K562 (cell line): ENCODE measurements at regions not wholly inside any gene's neighbourhood (a gene's known extent, or its start where the extent isn't known, plus 50 kb on each side); places are given as distances from the start of the nearest gene placed in this dataset.

Experiments used
- ATAC-seq: fragments of 200-7000 bp; cut with Tn5 transposase; 3 replicates; pipeline ENCODE4 v1.9.1; 2020; ENCODE audit warnings: moderate library complexity
- BruUV-seq: library from RNA; stranded (reverse); fragments of 400-500 nt; replicated peaks from 2 replicates; lab custom pipeline; 2021; lab: Mats Ljungman, UMichigan
- CTCF ChIA-PET: fragments of 300-600 bp; formaldehyde crosslinking; extraction: SDS; loops from one replicate; lab custom pipeline; 2021; ENCODE audit warnings: low intra/inter-chr PET ratio; lab: Yijun Ruan, JAX
- POLR2A ChIA-PET: fragments of 300-600, 350-650 bp; sonication (Branson Sonifier 250); formaldehyde crosslinking; extraction: SDS; loops from one replicate; lab custom pipeline; 2021; ENCODE audit warnings: antibody characterized with exemption, inconsistent platforms; lab: Yijun Ruan, JAX
- DNase-seq, 4 experiments: peaks; one replicate each; pipeline versions ENCODE4 v3.0.0 to v3.0.0-alpha.2; 2011 to 2018; ENCODE audit warnings: low spot score in 3 of 4, mixed read lengths in 3 of 4; ENCODE audit errors: extremely low read depth in 1 of 4
- FAIRE-seq: peaks from 2 replicates; lab custom pipeline; 2011; peaks lifted over from hg19 to GRCh38; lab: Jason Lieb, UNC
- H2AFZ ChIP-seq: 2 replicates; pipeline ENCODE4 v1.6.0; 2011; ENCODE audit warnings: low read depth, low read length, control low read depth, inconsistent platforms
- H3K27ac ChIP-seq: fragments of 200-600 bp; 3 replicates; pipeline ENCODE4 v1.8.0; 2011; ENCODE audit warnings: low read depth, mild to moderate bottlenecking, control low read depth, inconsistent platforms, low read length, moderate library complexity, mixed read lengths; ENCODE audit errors: extremely low read depth
- H3K27me3 ChIP-seq, 2 experiments: fragments of 300-600 bp in 1 of 2; 2 replicates in 1 of 2; 3 replicates in 1 of 2; pipeline versions ENCODE4 v1.6.0 to v1.8.0; 2011; ENCODE audit warnings: inconsistent platforms in 2 of 2, low read length in 2 of 2, mild to moderate bottlenecking in 1 of 2, mixed read lengths in 1 of 2, moderate library complexity in 1 of 2; ENCODE audit not compliant: control insufficient read depth in 2 of 2, insufficient read depth in 2 of 2
- H3K36me3 ChIP-seq: fragments of 300-600 bp; 3 replicates; pipeline ENCODE4 v1.8.0; 2011; ENCODE audit warnings: mild to moderate bottlenecking, low read length, inconsistent platforms; ENCODE audit not compliant: control insufficient read depth, insufficient read depth
- H3K4me1 ChIP-seq, 2 experiments: fragments of 200-600 bp in 1 of 2; replicated peaks in 1 of 2; 2 replicates in 1 of 2; 3 replicates in 1 of 2; pipeline versions ENCODE4 v1.5.1 to v1.8.0; 2011; ENCODE audit warnings: inconsistent platforms in 2 of 2, low read length in 2 of 2, mild to moderate bottlenecking in 1 of 2, mixed read lengths in 1 of 2, moderate library complexity in 1 of 2; ENCODE audit not compliant: control insufficient read depth in 2 of 2, insufficient read depth in 2 of 2
- H3K4me2 ChIP-seq: 2 replicates; pipeline ENCODE4 v1.6.1; 2011; ENCODE audit warnings: low read length, control low read depth, inconsistent platforms, mixed read lengths; ENCODE audit not compliant: insufficient read depth
- H3K4me3 ChIP-seq: fragments of 200-600 bp; sonication (generic), shearing (Covaris generic); 2 replicates; pipeline ENCODE4 v1.5.1; 2016; ENCODE audit warnings: control low read depth, inconsistent platforms
- H3K79me2 ChIP-seq: fragments of 200-600 bp; 3 replicates; pipeline ENCODE4 v1.8.0; 2011; ENCODE audit warnings: low read length, inconsistent platforms; ENCODE audit not compliant: control insufficient read depth, insufficient read depth
- H3K9ac ChIP-seq, 2 experiments: 2 replicates each; pipeline versions ENCODE4 v1.6.0 to v1.6.1; 2011; ENCODE audit warnings: low read depth in 2 of 2, low read length in 2 of 2, control low read depth in 1 of 2, inconsistent platforms in 1 of 2, mild to moderate bottlenecking in 1 of 2, mixed read lengths in 1 of 2; ENCODE audit not compliant: insufficient read depth in 1 of 2
- H3K9me1 ChIP-seq: one replicate; pipeline ENCODE4 v1.6.0; 2011; ENCODE audit warnings: inconsistent platforms, mild to moderate bottlenecking, low read length, moderate library complexity; ENCODE audit not compliant: control insufficient read depth, insufficient read depth
- H3K9me3 ChIP-seq: replicated peaks from 2 replicates; pipeline ENCODE4 v1.5.1; 2011; ENCODE audit warnings: low read depth, low read length, inconsistent platforms; ENCODE audit not compliant: control insufficient read depth, insufficient read depth
- H4K20me1 ChIP-seq: replicated peaks from 2 replicates; pipeline ENCODE4 v1.6.1; 2011; ENCODE audit warnings: low read length, inconsistent platforms, mixed read lengths; ENCODE audit not compliant: control insufficient read depth, insufficient read depth
- ASH1L ChIP-seq: fragments of 450-650 bp; IDR thresholded peaks from 2 replicates; pipeline ENCODE4 v1.6.1; 2018; ENCODE audit warnings: borderline replicate concordance, mild to moderate bottlenecking, low read depth; ENCODE audit not compliant: partially characterized antibody
- BHLHE40 ChIP-seq: IDR thresholded peaks from 2 replicates; pipeline ENCODE4 v1.6.1; 2011; ENCODE audit warnings: low read length, improper control_type of control experiment
- ELK1 ChIP-seq: sonication (generic); formaldehyde crosslinking; IDR thresholded peaks from 2 replicates; pipeline ENCODE4 v1.8.1; 2022; ENCODE audit warnings: missing genetic modification reagents
- MYNN ChIP-seq, 2 experiments: sonication (generic); formaldehyde crosslinking in 1 of 2; IDR thresholded peaks; 2 replicates each; pipeline versions ENCODE4 v1.5.0 to v1.6.1; 2016 to 2020; ENCODE audit warnings: antibody characterized with exemption in 1 of 2, missing genetic modification reagents in 1 of 2
- NFIC ChIP-seq: fragments of 450-650 bp; IDR thresholded peaks from 2 replicates; pipeline ENCODE4 v1.6.1; 2017; ENCODE audit warnings: mild to moderate bottlenecking, inconsistent platforms
- PHF20 ChIP-seq: fragments of 450-650 bp; IDR thresholded peaks from 2 replicates; pipeline ENCODE4 v1.6.1; 2018; ENCODE audit not compliant: partially characterized antibody
- POLR2B ChIP-seq: fragments of 450-650 bp; IDR thresholded peaks from 2 replicates; pipeline ENCODE4 v1.6.1; 2018; ENCODE audit warnings: low read depth; ENCODE audit not compliant: partially characterized antibody
- POU5F1 ChIP-seq: fragments of 150-350 bp; IDR thresholded peaks from 2 replicates; pipeline ENCODE4 v1.6.1; 2014; ENCODE audit warnings: borderline replicate concordance, low read length, low read depth, mild to moderate bottlenecking; ENCODE audit not compliant: partially characterized antibody
- PYGO2 ChIP-seq: fragments of 450-650 bp; IDR thresholded peaks from 2 replicates; pipeline ENCODE4 v1.6.1; 2016; ENCODE audit warnings: mild to moderate bottlenecking, missing genetic modification characterization, moderate library complexity, missing compliant biosample characterization
- STAT5B ChIP-seq: fragments of 250-450 bp; sonication (Bioruptor Pico); IDR thresholded peaks from 2 replicates; pipeline ENCODE4 v1.8.0; 2021; ENCODE audit warnings: mild to moderate bottlenecking, inconsistent platforms
- ZNF140 ChIP-seq: fragments of 250-450 bp; sonication (Bioruptor Pico); IDR thresholded peaks from 2 replicates; pipeline ENCODE4 v1.8.0; 2021; ENCODE audit warnings: moderate library complexity, mild to moderate bottlenecking, inconsistent platforms
- WGBS: fragments of 100-300 bp; shearing (Covaris generic); methylation state at CpG from one replicate; pipeline ENCODE4 v1.1.6; 2016; ENCODE audit warnings: low coverage, mixed read lengths; ENCODE audit not compliant: insufficient coverage; ENCODE audit errors: missing lambda C conversion rate; 5-methylcytosine and 5-hydroxymethylcytosine counted together
- in situ Hi-C: fragments of 300-500 bp; cut with MboI; formaldehyde crosslinking; loops from 4 replicates; pipeline ENCODE4 v1.15.0; 2018; ENCODE audit warnings: inconsistent platforms, mixed read lengths
- intact Hi-C: fragments of 100-400 bp; cut with micrococcal nuclease; formaldehyde crosslinking; loops from 2 replicates; pipeline ENCODE4 v1.14.2; 2022
- TF ChIP-seq, protein P1 (sequence below), 3 experiments: fragments of 200-800 bp in 1 of 3; sonication (Bioruptor generic) in 1 of 3; sonication (generic) in 1 of 3; formaldehyde crosslinking in 1 of 3; IDR thresholded peaks; 2 replicates each; pipeline versions ENCODE4 v1.6.1 to v1.8.0; 2016 to 2022; ENCODE audit warnings: mild to moderate bottlenecking in 2 of 3, missing compliant biosample characterization in 2 of 3, missing genetic modification characterization in 2 of 3, missing genetic modification reagents in 1 of 3

- in situ Hi-C loops (no loop called here), intact Hi-C loops (no loop called here)
- no peak for ATAC-seq
- Histone ChIP-seq H3K27ac (no peak overlapping the region), H3K4me3 (no peak overlapping the region), H3K79me2 (no peaks in the 10 kb centered on the region), H3K9me3 (no peaks in the 10 kb centered on the region), H3K9me1 (no peaks in the 10 kb centered on the region), H3K36me3 (no peaks in the 10 kb centered on the region), H2AFZ (no peak overlapping the region), H3K9ac (no peak overlapping the region), H3K4me2 (no peak overlapping the region), H3K27me3 (no peaks in the 10 kb centered on the region), H4K20me1 (no peaks in the 10 kb centered on the region), H3K4me1 (no peaks in the 10 kb centered on the region)
- FAIRE-seq = no peak
- ChIA-PET CTCF (no interaction called here), POLR2A (no interaction called here)
- DNase-seq = no peak
- BruUV-seq = no TSS peak
- WGBS = 0% methylated on average over 9 of the region's 9 CpGs
- no peak for TF ChIP-seq ASH1L
- TF ChIP-seq ZNF140 (CRISPR knock-in tag) = no peak
- no peak for TF ChIP-seq NFIC
- TF ChIP-seq ELK1 (CRISPR knock-in tag) = no peak
These were observed 368.3 kb upstream of the DCBLD2 start for GRCh38 chr3:99269606-99270351.

GRCh38 chr3:99256788-99257187 lies 355.3 kb upstream of the DCBLD2 start:
- H3K9me1 ChIP-seq = no peaks in the 10 kb centered on the region
- POLR2A ChIA-PET = no interaction called here
- no peaks in the 10 kb centered on the region for H3K27me3 ChIP-seq
- no peak overlapping the region for H2AFZ ChIP-seq
- no peak overlapping the region for H3K4me3 ChIP-seq
- intact Hi-C loops = no loop called here
- H3K36me3 ChIP-seq = no peaks in the 10 kb centered on the region
- in situ Hi-C loops = no loop called here
- no peaks in the 10 kb centered on the region for H3K79me2 ChIP-seq
- no peaks in the 10 kb centered on the region for H3K9me3 ChIP-seq
- FAIRE-seq (no peak), DNase-seq (no peak), ATAC-seq (no peak)
- CTCF ChIA-PET = no interaction called here
- 0% methylated on average over 3 of the region's 3 CpGs for WGBS
- no peak overlapping the region for H3K9ac ChIP-seq
- H3K4me1 ChIP-seq = no peaks in the 10 kb centered on the region
- no peaks in the 10 kb centered on the region for H4K20me1 ChIP-seq
- no TSS peak for BruUV-seq
- no peak overlapping the region for H3K27ac ChIP-seq
- no peak overlapping the region for H3K4me2 ChIP-seq
- no peak for TF ChIP-seq MYNN (IDR thresholded peaks at IDR 0.05)
- TF ChIP-seq MYNN (CRISPR knock-in tag; IDR thresholded peaks at IDR 0.05) = no peak
- no peak for TF ChIP-seq STAT5B (CRISPR knock-in tag)
- no peak for TF ChIP-seq PHF20
- TF ChIP-seq POLR2B = no peak
- TF ChIP-seq, protein P1, sequence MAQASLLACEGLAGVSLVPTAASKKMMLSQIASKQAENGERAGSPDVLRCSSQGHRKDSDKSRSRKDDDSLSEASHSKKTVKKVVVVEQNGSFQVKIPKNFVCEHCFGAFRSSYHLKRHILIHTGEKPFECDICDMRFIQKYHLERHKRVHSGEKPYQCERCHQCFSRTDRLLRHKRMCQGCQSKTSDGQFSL (CRISPR knock-in tag; IDR thresholded peaks at IDR 0.05) = no peak
- TF ChIP-seq, protein P1 (tag; IDR thresholded peaks at IDR 0.05) = no peak
- TF ChIP-seq POU5F1 = no peak
- no peak for TF ChIP-seq BHLHE40
- no peak for TF ChIP-seq PYGO2 (tag)
